Astrocyte (in vitro differentiated cells and primary cell): ENCODE measurements at regions not wholly inside any gene's neighbourhood (a gene's known extent, or its start where the extent isn't known, plus 50 kb on each side); places are given as distances from the start of the nearest gene placed in this dataset.
"Not testable (repeated sequence)": the region's sequence is repeated elsewhere in the genome, so short reads cannot be mapped to it uniquely, and the experiment has no call there.

Source experiments
- CTCF ChIP-seq: IDR thresholded peaks from 2 replicates; pipeline ENCODE4 v1.5.1; 2011; ENCODE audit warnings: low read depth, mild to moderate bottlenecking, inconsistent platforms, low read length, moderate library complexity; ENCODE audit not compliant: insufficient read depth
- EZH2 ChIP-seq: IDR thresholded peaks from 2 replicates; pipeline ENCODE4 v1.6.1; 2012; ENCODE audit warnings: mild to moderate bottlenecking, low read length, inconsistent platforms; ENCODE audit not compliant: insufficient read depth

GRCh38 chr22:10731246-10731974 is 4796.6 kb upstream of the OR11H1 start:
- not testable (repeated sequence) for TF ChIP-seq CTCF, EZH2
